PC-3 (cell line): ENCODE measurements at regions not wholly inside any gene's neighbourhood (a gene's known extent, or its start where the extent isn't known, plus 50 kb on each side); places are given as distances from the start of the nearest gene placed in this dataset.

Experiments used
- EZH2 ChIP-seq: fragments of 300-600 bp; sonication (generic); IDR thresholded peaks from one replicate; pipeline ENCODE4 v1.6.1; 2017; ENCODE audit warnings: antibody characterized with exemption, mild to moderate bottlenecking, low read length; ENCODE audit not compliant: unreplicated experiment
- EZH2phosphoT487 ChIP-seq: fragments of 300-600 bp; sonication (generic); IDR thresholded peaks from 2 replicates; pipeline ENCODE4 v1.6.1; 2018; ENCODE audit warnings: mild to moderate bottlenecking, antibody characterized with exemption, low read length, borderline replicate concordance
- TF ChIP-seq, protein P1 (sequence below): fragments of 300-600 bp; sonication (generic); conservative IDR thresholded peaks from 2 replicates; pipeline ENCODE4 v1.5.1; 2017; ENCODE audit warnings: antibody characterized with exemption, low read depth, mild to moderate bottlenecking, low read length

DNA sequence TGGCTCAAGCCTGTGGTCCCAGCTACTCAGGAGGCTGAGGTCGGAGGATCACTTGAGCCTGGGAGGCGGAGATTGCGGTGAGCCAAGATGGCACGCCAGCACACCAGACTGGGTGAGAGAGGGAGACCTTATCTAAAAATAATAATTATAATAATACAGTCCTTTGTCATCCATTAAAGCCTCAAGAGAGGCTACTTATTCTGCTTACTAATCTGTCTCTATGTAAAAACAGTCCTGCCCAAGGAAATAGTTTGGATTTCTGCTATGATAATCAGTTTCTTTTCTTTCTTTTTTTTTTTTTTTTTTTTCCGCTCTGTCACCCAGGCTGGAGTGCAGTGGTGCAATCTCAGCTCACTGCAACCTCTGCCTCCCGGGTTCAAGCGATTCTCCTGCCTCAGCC lies 228.3 kb downstream of the C1D start:
- TF ChIP-seq, protein P1, sequence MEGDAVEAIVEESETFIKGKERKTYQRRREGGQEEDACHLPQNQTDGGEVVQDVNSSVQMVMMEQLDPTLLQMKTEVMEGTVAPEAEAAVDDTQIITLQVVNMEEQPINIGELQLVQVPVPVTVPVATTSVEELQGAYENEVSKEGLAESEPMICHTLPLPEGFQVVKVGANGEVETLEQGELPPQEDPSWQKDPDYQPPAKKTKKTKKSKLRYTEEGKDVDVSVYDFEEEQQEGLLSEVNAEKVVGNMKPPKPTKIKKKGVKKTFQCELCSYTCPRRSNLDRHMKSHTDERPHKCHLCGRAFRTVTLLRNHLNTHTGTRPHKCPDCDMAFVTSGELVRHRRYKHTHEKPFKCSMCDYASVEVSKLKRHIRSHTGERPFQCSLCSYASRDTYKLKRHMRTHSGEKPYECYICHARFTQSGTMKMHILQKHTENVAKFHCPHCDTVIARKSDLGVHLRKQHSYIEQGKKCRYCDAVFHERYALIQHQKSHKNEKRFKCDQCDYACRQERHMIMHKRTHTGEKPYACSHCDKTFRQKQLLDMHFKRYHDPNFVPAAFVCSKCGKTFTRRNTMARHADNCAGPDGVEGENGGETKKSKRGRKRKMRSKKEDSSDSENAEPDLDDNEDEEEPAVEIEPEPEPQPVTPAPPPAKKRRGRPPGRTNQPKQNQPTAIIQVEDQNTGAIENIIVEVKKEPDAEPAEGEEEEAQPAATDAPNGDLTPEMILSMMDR = no peak
- TF ChIP-seq EZH2phosphoT487 (no peak), EZH2 (no peak)
